Dermis blood vessel endothelial cell (primary cell): ENCODE measurements at regions not wholly inside any gene's neighbourhood (a gene's known extent, or its start where the extent isn't known, plus 50 kb on each side); places are given as distances from the start of the nearest gene placed in this dataset.
A peak's percentile ranks its signal among the peaks of the same experiment; 100 is the strongest.
"Not testable (repeated sequence)": the region's sequence is repeated elsewhere in the genome, so short reads cannot be mapped to it uniquely, and the experiment has no call there.

Experiments
- DNase-seq: peaks from one replicate; pipeline ENCODE4 v3.0.0; 2010

DNA sequence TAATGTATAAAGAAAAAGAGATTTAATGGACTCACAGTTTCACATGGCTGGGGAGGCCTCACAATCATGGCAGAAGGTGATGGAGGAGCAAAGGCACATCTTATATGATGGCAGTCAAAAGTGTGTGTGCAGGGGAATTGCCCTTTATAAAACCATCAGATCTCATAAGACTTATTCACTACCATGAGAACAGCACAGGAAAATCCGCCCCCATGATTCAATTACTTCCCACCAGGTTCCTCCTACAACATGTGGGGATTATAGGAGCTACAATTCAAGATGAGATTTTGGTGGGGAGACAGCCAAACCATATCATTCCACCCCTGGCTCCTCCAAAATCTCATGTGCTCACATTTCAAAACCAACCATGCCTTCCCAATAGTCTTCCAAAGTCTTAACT is 82.5 kb upstream of the ANKRD1 start:
- not testable (repeated sequence) for DNase-seq

DNA sequence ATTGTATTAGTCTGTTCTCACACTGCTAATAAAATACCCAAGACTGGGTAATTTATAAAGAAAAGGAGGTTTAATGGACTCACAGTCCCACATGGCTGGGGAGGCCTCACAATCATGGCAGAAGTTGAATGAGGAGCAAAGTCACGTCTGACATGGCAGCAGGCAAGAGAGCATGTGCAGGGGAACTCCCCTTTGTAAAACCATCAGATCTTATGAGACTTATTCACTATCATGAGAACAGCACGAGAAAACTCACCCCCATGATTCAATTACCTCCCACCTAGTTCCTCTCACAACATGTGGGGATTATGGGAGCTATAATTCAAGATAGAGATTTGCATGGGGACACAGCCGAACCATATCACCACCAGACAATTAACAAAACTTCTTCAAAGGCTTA is 84.4 kb upstream of the ANKRD1 start:
- not testable (repeated sequence) for DNase-seq

- peak; percentile 89 for DNase-seq
Measured at GRCh38 chr10:91006001-91006751, 85.3 kb upstream of the ANKRD1 start.

DNA sequence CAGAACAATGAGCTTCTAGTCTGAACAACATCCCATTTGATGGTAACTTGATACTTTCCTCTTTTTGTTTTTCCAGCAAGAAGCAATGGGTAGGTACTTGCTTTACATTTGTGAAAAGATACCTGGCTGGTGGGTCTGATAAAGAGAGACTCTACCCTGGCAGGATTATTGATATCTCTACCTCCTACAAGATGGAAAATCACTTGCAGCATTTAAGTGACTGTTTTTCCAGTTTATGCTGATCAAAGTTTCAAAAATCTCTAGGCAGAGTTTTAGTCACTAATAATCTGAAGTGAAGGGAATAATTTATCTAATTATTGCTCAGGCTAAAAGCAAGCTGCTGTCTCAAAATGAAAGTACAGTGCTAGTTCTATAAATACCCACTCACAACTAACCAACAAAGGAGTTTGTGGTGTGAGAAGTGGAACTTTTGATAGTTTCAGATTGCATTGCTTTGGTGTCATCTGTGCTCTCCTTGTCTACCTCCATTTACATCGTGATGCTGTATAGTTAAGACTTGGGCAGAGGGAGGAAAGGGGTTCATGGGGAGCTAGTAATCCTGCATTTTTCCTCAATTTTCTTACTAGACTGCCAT is 86.0 kb upstream of the ANKRD1 start:
- DNase-seq, result no peak

DNA sequence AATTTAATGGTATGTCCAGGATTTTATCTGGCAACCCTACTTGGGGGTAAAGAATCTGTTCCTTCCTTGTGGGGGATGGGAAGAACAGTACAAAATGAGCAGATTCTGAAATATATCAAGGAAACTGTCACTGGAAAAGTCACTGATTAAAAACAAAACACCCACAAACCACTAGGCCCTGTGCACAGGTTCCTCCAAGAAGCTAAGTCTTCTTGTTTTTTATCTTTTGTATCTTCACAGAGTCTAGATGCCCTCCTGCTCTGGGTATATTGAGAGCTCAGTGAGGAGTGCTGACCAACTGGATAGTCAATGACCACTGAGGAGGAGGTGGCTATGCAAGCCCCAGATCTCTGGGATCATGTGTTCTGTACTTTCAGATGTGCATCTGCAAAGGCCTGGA is 86.8 kb upstream of the ANKRD1 start:
- DNase-seq, result no peak

GRCh38 chr10:91009121-91009520 is 88.2 kb upstream of the ANKRD1 start:
- DNase-seq, result no peak

- DNase-seq, result no peak
Measured at GRCh38 chr10:91010952-91011351, 90.1 kb upstream of the ANKRD1 start.

DNA sequence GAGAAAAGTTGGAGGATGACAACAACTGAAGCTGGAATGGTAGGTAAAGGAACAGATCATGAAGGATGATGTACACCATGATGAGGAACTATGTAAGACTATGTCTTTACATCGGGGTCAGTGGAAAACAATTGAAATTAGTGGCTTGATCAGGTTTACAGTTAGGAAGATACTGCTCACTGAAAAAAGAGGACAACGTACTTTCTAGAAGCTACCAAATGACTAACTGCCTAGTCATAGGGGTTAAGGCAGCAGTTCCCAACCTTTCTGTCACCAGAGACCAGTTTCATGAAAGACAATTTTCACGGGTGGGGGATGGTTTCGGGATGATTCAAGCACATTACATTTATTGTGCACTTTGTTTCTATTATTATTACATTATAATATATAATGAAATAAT is 91.6 kb upstream of the ANKRD1 start:
- DNase-seq, result no peak

DNA sequence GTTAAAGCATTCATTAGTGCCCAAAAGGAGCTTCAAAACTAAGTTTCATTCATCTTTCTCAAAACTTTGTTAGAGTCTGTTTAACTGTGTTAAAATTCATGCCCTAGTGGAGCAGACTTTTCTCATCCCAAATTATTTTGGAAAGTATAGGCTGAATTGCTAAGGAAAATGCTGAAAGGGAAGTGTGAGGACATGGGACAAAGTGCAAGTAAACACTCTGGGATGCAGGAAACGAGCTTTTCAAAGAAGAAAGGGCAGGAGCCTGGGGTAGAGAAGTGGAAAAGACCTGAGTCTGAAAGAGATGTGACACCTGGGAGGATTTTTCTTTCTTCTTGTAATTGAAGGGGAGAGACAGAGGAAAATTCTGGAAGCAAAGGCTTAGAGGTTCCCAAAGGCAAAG is 93.1 kb upstream of the ANKRD1 start:
- no peak for DNase-seq

DNA sequence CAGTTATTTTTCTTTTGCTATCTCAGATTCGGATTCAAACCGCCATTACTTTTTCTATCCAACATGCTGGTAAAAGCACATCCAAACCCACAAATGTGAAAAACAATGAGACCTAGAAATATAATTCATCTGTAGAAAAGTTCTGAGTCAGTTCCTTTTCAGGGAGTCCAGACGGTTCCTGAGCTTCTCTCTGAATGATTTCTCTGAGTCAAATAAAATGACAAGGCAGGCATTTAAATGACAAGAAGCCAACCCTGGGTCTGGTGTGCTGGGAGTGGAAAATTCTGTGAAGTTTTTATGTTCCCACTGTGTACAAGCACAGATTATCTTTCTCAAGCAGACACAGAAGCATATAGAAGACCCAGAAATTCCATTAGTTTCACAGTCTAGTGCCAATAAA is 96.3 kb upstream of the ANKRD1 start:
- peak; percentile 46 for DNase-seq

DNA sequence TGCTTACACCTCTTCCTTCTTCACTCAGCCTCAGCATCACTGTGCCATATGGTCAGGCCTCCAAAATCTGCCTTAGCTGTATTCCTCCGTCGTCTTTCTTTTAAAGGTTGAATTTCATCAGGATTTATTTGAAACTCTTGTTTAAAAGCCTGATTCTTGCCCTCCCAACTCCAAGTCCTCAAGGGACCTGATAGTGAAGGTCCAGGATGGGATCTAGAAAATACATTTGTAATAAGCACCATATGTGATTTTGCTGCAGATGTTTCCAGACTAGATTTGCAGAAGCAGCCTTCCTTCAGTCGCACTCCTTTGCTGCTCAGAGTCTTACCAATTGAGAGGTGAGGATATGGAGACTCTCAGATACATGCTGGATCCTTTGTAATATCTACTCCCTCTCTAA is 101.0 kb upstream of the ANKRD1 start:
- no peak for DNase-seq

- DNase-seq, result no peak
Measured at GRCh38 chr10:91022390-91022789, 101.5 kb upstream of the ANKRD1 start.

DNA sequence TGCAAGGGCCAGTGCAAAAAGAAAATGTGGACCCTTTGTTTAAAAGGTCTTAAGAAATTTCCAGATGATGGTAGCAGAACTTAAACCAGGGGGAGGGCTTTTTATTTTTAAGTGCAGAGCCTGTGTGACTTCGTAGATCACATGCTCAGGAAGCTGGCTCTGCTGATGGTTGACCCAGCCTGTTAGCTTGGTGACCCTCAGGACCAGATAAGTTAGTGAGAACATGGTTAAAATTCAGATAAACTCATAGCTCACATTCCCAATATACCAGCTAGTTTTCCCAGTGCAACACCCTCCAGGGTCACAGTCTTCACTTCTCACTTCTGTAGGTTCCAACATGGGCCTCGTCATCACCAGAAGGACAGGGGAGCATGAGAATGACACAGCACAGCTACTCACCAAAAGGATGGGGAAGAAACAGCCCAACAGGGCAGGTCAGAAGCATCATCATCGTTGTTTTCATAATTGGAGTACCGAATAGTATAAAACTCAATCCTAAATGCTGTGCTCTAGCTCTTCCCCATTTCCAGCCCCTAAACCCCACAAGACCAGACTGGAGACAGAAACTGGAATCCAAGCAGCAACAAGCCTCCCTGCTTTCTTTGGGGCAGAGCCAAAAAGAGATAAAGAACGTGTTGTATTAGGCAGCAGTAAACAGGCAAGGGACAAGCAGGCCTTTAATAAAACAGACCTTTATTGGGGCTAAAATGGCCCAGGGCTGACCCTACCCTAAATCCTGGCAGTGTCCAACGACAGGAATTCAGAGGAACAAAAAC is 102.2 kb upstream of the ANKRD1 start:
- no peak for DNase-seq

GRCh38 chr10:91023700-91024398 is 103.0 kb upstream of the ANKRD1 start:
- no peak for DNase-seq

DNA sequence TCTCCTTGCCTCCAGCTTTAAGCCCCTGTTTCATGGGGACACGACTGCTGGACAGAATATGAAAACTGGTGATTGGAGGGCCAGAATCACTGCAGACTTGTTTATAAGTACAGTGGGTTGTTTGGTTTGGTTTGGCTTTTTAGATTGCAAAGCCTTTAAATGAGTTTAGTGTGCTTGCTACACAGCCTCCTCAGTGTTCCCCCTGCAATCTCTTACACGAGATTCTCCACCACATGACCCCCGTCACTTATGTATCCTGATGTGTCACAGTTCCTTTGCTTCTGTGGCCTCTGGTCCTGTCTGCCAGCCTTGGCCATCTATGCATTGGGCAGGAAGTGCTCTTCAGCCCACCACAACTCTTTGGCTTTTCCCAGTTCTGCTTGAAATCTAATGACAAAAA is 103.7 kb upstream of the ANKRD1 start:
- no peak for DNase-seq

- no peak for DNase-seq
Measured at GRCh38 chr10:91032611-91033206, 111.8 kb upstream of the ANKRD1 start.

GRCh38 chr10:91033324-91033950 is 112.5 kb upstream of the ANKRD1 start:
- DNase-seq, result no peak

- peak; percentile 5 for DNase-seq
Measured at GRCh38 chr10:91034042-91034441, 113.2 kb upstream of the ANKRD1 start.

DNA sequence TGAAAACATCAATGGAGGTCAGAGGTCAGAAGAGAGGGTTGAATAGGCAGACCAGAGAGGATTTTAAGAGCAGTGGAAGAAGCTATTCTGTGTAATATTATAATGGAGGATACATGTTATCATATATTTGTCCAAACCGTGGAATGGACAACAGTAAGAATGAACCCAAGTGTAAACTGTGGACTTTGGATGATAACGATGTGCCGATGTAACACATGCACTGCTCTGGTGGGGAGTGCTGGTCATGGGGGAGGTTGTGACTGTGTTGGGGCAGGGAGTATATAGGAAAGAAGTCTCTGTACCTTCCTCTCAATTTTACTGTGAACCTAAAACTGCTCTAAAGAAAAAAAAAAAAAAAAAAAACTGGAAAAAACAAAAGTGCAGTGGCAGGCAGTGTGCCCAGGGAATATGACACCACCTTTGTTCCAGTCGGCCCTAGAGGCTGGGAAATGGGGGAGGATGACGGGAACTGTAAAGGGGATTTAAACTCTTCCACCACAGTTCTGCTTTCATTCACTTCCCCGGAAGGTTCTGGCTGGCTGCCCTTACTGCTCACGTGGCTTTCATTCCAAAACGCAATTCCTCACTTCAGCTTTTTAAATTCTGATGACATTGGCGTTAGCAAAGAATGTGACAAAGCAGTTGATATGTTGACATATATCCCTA is 113.7 kb upstream of the ANKRD1 start:
- DNase-seq, result peak; percentile 32

DNA sequence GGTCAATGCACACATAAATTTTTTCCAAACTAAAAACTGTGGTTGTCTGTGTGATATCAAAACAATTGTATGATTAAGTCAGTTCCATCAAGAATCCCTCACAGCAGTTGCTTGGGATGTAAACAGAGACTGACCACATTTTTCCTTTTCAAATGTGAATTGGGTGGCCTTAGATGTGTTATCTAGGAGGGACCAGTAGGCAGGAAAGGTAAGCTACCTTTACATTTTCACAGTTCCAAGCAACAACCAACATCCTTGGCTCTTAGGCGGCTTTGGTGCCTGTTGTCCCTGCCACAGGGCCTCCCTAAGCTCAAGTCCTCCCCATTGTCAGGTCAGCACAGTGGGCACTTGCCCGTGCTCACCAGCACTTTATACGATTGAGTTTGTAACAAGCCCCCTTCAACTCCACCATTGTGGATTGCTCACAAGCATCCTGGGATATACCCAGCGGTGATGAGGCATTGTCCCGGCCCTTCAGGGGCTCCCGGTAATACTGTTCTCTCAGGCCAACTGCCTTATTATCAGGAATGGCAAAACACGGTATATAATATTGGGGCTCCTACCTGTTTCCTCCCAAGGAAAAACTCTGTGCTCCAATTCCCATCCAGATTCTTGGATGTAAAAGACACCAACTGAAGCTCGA is 114.9 kb upstream of the ANKRD1 start:
- DNase-seq, result no peak

DNA sequence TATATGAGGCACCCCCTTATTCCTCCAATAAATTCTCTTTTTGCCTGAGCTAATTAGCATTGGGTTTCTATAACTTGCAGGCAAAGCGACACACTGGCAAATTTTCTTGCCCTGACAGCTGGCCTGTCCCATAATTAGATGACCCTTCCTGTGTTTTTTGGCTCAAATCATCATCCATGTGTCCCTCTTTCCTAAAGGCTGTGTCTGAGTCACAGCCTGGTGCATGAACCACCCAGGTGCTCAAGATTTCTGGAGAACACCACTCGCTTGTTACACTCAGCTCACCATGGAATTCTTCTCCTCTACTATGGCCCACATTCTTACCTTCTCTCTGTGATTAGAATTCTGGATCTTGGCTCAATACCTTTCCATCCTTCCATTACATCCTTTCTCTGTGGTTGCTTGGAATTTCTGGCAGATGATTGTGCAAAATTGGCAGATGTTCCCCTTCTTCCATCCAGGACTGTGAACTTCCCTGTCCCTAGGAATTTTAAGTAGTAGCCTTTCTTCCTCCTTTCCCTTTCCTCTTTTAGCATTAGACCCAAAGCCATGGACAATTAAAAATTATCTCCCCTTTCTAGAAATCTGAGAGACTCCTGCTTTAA is 116.0 kb upstream of the ANKRD1 start:
- DNase-seq, result no peak
